Islet of Langerhans (tissue), 1 donor: ENCODE measurements at regions not wholly inside any gene's neighbourhood (a gene's known extent, or its start where the extent isn't known, plus 50 kb on each side); places are given as distances from the start of the nearest gene placed in this dataset.
A peak's percentile ranks its signal among the peaks of the same experiment; 100 is the strongest.

Source experiments
- FAIRE-seq: peaks from one replicate; lab custom pipeline; 2011; peaks lifted over from hg19 to GRCh38; lab: Jason Lieb, UNC

GRCh38 chr2:122417114-122417513 lies 661.7 kb downstream of the TSN start:
- no peak for FAIRE-seq

DNA sequence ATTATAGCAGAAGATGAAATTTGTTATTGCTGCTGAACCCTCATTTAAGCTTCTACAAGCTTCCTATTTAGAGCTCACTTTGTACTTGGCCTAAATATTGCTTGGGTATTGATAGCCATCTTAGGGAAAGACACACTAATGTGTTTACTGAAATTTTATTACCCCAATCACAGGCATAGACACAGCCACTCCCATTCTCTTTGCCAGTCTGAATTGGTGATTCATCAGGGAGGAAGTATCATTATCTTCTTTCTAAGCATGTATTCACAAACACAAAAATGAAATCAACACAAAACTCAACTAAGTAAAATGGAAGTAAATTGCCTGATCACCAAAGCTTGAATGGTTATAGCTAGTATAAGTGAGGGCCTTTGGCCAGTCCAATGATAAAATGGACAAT lies 666.3 kb downstream of the TSN start:
- FAIRE-seq, result no peak

GRCh38 chr2:122422384-122422991 lies 667.0 kb downstream of the TSN start:
- no peak for FAIRE-seq

DNA sequence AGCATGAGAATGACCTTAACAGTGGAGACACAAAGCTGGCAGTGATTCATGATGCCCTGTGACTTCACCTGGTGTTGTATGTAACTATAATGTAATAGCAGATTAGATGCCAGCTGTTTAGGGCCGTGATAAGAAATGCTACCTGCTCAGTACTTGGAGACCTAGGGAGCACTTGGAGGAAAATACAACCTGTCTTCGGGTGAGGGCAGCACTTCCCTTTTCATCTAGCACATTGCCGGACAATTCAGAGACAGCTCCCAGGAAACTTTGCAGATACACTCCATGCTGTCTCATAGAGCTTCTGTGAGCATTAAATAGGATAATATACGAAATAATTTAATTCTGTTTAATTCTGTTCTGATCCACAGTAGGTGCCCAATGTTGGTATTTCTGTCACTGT lies 668.5 kb downstream of the TSN start:
- no peak for FAIRE-seq

DNA sequence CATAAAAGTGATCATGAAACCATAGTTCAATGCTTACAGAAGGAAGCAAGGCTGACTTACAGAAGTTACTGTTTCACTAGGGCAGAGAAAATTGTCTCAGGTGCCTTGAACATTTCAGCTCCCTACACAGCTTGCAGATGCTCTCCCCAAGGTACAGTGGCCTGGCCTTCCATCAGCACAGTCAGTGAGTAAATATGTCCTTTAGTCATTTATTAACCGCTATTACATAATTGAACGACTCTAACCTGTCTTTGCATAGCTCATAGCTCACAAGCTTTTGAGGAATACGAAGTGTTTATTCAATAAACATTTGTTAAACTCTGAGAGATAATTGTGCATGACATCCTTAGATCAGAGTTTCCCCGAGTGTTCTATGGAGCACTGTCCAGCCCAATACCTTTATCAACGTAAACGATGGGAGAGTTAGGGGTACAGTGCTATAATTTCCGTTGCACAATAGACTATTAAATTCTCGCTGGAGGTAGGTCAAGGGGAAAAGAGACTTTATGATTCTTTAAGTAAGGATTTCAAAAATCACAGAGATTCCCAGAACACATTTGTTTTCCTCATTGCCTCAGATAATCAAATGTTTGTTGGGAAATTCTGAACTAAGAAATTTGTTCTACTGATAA lies 677.8 kb downstream of the TSN start:
- peak; percentile 77 for FAIRE-seq

DNA sequence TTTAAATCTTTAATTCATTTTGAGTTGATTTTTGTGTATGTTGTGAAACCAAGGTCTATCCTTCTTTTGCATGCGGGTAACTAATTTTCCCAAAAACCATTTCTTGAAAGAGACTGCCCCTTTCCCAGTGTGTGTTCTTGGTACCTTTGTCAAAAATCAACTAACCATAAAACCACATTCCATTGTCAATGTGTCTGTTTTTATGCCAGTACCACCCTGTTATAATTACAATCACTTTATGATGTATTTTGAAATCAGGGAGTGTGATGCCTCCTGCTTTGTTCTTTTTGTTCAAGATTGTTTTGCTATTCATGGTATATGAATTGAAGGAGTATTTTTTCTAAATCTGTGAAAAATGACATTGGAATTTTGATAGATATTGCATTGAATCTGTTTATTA lies 689.6 kb downstream of the TSN start:
- no peak for FAIRE-seq

- FAIRE-seq, result peak; percentile 30
These were observed 691.3 kb downstream of the TSN start for GRCh38 chr2:122446761-122447160.

GRCh38 chr2:122447237-122447636 lies 691.8 kb downstream of the TSN start:
- no peak for FAIRE-seq

- no peak for FAIRE-seq
These were observed 695.6 kb downstream of the TSN start for GRCh38 chr2:122451040-122451439.

DNA sequence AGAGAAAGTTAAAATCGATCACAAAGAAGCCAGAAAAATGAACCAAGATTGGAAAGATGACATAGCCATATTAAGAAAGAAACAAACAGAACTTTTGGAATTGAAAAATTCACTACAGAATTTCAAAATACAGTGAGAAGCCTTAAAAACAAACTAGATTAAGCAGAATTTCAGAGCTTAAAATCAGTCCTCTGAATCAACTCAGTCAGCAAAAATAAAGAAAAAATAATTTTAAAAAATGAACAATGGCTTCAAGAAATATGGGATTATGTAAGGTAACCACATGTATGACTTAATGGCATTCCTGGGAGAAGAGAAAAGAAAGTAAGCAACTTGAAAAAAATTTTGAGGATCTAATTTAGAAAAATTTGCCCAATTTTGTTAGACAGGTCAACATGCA lies 696.2 kb downstream of the TSN start:
- peak; percentile 24 for FAIRE-seq

GRCh38 chr2:122469147-122469546 lies 713.7 kb downstream of the TSN start:
- no peak for FAIRE-seq

DNA sequence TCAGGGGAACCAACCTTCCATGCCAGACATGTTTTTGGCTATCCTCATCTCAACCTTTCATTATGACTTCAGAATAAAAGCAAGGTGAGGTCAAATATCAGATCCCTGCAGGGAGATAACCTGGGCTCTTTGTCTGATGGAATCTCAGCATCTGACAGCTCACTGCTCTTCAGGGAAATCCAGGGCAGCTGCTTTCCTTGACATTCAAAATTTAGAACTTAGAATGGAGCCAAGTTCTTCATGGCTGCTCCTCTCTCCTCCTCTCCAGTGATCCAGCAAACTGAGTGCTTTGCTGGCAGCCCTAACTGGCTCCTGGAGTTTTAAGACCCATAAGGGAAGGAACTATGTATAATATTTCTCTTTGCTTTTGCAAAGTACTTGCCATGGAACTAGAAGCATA lies 716.3 kb downstream of the TSN start:
- FAIRE-seq, result no peak

DNA sequence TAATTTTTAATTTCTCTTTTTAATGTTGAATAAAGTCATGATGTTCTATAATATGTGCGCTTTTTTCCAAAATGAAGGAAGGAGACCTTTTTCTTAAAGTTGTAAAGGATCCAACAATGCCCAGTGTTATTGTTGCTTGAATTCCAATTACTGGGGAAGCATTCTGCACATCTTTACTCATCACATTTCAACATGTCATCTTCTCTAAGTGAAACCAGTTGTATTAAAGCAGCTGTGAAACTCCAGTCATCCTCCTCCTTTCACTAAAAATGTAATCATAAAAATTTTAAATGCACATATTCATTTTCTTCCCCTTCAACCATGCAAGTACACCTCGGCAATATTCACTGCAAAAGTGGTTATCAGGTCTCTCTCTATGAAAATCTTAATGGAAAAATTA lies 722.7 kb downstream of the TSN start:
- FAIRE-seq, result no peak

GRCh38 chr2:122478771-122479170 lies 723.3 kb downstream of the TSN start:
- no peak for FAIRE-seq

GRCh38 chr2:122480501-122481243 lies 725.2 kb downstream of the TSN start:
- FAIRE-seq, result no peak

DNA sequence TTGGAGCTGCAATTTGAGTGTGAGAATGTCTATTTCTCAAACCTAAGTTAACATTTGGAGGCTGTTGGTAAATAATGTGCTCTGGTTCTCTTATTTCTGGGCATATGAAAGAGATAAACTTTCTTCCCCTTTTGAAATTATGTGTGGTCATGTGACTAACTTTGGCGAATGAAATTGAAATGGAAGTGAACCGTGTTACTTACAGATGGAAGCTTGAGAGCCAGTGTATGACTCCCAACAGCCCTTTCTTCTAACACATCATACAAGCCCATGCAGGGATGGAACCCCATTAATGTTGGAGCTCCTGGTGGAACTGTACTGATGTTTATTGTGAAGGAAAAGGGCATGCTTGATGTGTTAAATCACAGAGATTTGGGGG lies 725.8 kb downstream of the TSN start:
- FAIRE-seq, result no peak

GRCh38 chr2:122481717-122482116 lies 726.3 kb downstream of the TSN start:
- FAIRE-seq, result no peak

DNA sequence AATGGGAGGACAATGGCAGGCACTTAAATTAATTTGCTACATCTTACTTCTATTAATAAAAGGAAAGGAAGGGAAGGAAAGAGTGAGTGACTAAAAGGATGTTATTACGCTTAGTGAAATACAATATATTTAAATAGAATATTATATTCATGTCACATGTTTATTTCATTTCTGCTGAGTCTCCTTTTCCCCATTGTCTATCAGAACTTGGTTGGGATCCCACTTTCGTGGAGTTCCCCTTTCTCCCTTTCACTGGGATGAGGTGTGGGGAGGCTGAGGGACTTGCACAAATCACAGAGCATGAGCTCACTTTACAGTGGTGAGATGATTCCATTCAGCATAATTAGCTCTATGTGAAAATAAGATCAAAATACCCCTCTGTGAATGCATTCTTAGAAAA lies 730.6 kb downstream of the TSN start:
- no peak for FAIRE-seq

GRCh38 chr2:122486705-122487415 lies 731.4 kb downstream of the TSN start:
- FAIRE-seq, result no peak

DNA sequence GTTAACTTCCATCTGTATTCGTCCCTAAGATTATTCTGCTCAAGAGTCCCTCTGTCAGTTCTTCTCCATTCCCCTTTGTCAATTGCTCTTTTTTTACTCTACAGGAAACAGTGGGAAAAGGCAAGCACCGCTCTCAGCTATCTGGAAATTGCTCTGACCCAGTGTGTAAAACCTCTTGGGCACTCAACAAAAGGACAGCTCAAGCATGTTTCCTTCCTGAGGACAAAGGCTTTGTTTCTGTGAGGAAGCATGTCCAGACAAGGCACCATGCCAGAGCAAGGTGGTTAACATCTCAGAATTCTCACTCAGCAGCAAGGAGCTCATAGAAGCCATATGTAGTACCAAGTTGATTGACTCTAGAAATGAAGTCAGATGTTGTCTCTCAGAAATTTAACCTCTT lies 735.6 kb downstream of the TSN start:
- no peak for FAIRE-seq

DNA sequence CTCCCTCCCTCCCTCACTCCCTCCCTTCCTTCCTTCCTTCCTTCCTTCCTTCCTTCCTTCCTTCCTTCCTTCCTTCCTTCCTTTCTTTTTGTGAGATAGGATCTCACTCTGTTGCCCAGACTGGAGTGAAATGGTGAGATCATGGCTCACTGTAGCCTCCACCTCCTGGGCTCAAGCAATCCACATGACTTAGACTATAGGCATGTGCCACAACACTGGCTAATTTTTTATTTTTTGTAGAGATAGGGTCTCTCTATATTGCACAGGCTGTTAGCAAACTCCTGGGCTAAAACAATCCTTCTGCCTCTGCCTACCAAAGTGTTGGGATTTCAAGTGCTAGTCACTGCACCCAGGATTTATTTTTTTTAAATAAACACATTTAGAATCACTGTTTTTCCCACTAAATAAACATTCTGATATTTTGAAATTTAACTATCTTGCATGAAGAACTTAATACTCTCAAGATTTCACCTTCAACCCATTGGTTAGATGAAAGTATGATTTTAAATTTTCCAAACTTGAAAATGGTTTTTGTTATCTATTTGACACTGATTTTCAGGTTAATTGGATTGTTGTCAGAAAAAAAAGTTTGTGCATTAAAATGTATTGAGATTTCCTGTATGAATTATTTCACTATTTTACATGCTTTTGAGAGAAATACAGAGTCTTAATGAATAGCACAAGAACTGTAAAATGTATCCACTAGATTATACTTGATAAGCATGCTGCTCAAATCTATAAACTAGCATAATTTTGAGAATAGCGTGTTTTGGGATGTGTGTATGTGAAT lies 745.1 kb downstream of the TSN start:
- FAIRE-seq, result no peak

DNA sequence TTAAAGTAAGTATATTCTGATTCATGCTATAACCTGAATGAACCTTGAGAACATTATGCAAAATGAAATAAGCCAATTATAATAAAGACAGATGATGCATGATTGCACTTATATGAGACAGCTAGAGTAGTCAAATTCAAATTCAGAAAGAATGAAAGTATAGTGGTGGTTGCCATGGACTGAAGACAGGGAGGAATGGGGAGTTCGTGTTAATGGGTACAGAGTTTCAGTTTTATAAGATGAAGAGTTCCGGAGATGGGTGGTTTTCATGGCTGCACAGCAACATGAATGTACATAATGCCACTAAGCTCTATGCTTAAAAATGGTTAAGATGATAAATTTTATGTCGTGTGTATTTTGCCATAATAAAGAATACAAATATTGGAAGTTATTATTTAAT lies 751.2 kb downstream of the TSN start:
- FAIRE-seq, result no peak
